Hepatocyte (in vitro differentiated cells): ENCODE measurements at regions not wholly inside any gene's neighbourhood (a gene's known extent, or its start where the extent isn't known, plus 50 kb on each side); places are given as distances from the start of the nearest gene placed in this dataset.

Experiments
- CTCF ChIP-seq: fragments of 200-600 bp; sonication (generic); IDR thresholded peaks from 2 replicates; pipeline ENCODE4 v1.5.1; 2016; ENCODE audit warnings: antibody characterized with exemption, mild to moderate bottlenecking; ENCODE audit not compliant: poor library complexity
- EZH2phosphoT487 ChIP-seq: fragments of 200-600 bp; sonication (generic); IDR thresholded peaks from one replicate; pipeline ENCODE4 v1.6.1; 2018; ENCODE audit warnings: antibody characterized with exemption, mild to moderate bottlenecking, low read depth, moderate library complexity; ENCODE audit not compliant: unreplicated experiment, severe bottlenecking

GRCh38 chr9:82645600-82645999, 417.3 kb downstream of the RASEF start:
- TF ChIP-seq CTCF (no peak), EZH2phosphoT487 (no peak)
